MM.1S (cell line): ENCODE measurements at regions not wholly inside any gene's neighbourhood (a gene's known extent, or its start where the extent isn't known, plus 50 kb on each side); places are given as distances from the start of the nearest gene placed in this dataset.

ENCODE experiments used
- DNase-seq: peaks from one replicate; pipeline ENCODE4 v3.0.0-alpha.2; 2015
- H2AFZ ChIP-seq: fragments of 300-600 bp; sonication (generic); 2 replicates; pipeline ENCODE4 v1.6.0; 2016; ENCODE audit warnings: antibody characterized with exemption, low read length
- H3F3A ChIP-seq: fragments of 300-600 bp; sonication (generic); 2 replicates; pipeline ENCODE4 v1.6.1; 2016; ENCODE audit warnings: mild to moderate bottlenecking, antibody characterized with exemption, low read length, moderate library complexity, mixed read lengths; ENCODE audit not compliant: insufficient read depth
- H3K27ac ChIP-seq: fragments of 300-600 bp; sonication (generic); 2 replicates; pipeline ENCODE4 v1.5.1; 2016; ENCODE audit warnings: mild to moderate bottlenecking, low read length
- H3K27me3 ChIP-seq: fragments of 300-600 bp; sonication (generic); replicated peaks from 2 replicates; pipeline ENCODE4 v1.6.0; 2016; ENCODE audit warnings: low read length; ENCODE audit not compliant: insufficient read depth
- H3K36me3 ChIP-seq: fragments of 300-600 bp; sonication (generic); replicated peaks from 2 replicates; pipeline ENCODE4 v1.6.1; 2016; ENCODE audit warnings: mild to moderate bottlenecking, low read length, mixed read lengths; ENCODE audit not compliant: insufficient read depth
- H3K4me1 ChIP-seq: fragments of 300-600 bp; sonication (generic); 2 replicates; pipeline ENCODE4 v1.6.1; 2016; ENCODE audit warnings: low read length, mixed read lengths
- H3K4me2 ChIP-seq: fragments of 300-600 bp; sonication (generic); 2 replicates; pipeline ENCODE4 v1.6.0; 2016; ENCODE audit warnings: low read depth, low read length
- H3K4me3 ChIP-seq: fragments of 300-600 bp; sonication (generic); 2 replicates; pipeline ENCODE4 v1.5.1; 2016; ENCODE audit warnings: low read length, mixed read lengths
- H3K79me2 ChIP-seq: fragments of 300-600 bp; sonication (generic); 2 replicates; pipeline ENCODE4 v1.6.1; 2016; ENCODE audit warnings: mixed run types, low read length, mixed read lengths
- H3K9ac ChIP-seq: fragments of 300-600 bp; sonication (generic); 2 replicates; pipeline ENCODE4 v1.6.1; 2016; ENCODE audit warnings: low read length, mixed read lengths
- H3K9me2 ChIP-seq: fragments of 300-600 bp; sonication (generic); replicated peaks from 2 replicates; pipeline ENCODE4 v1.6.1; 2016; ENCODE audit warnings: mild to moderate bottlenecking, low read length, mixed read lengths; ENCODE audit not compliant: insufficient read depth
- H3K9me3 ChIP-seq: fragments of 300-600 bp; sonication (generic); replicated peaks from 2 replicates; pipeline ENCODE4 v1.6.1; 2016; ENCODE audit warnings: mild to moderate bottlenecking, low read length, mixed read lengths; ENCODE audit not compliant: insufficient read depth
- H4K20me1 ChIP-seq: fragments of 300-600 bp; sonication (generic); 2 replicates; pipeline ENCODE4 v1.6.1; 2016; ENCODE audit warnings: mild to moderate bottlenecking, low read length, moderate library complexity, mixed read lengths; ENCODE audit not compliant: insufficient read depth
- CTCF ChIP-seq: fragments of 300-600 bp; sonication (generic); IDR thresholded peaks from 2 replicates; pipeline ENCODE4 v1.5.1; 2016; ENCODE audit warnings: antibody characterized with exemption, low read length, mixed read lengths
- EZH2 ChIP-seq: fragments of 300-600 bp; sonication (generic); optimal IDR thresholded peaks from 2 replicates; pipeline ENCODE3; 2017; ENCODE audit warnings: low read depth, mild to moderate bottlenecking, antibody characterized with exemption, low read length, mixed read lengths
- EZH2phosphoT487 ChIP-seq: fragments of 300-600 bp; sonication (generic); IDR thresholded peaks from 2 replicates; pipeline ENCODE4 v1.6.1; 2018; ENCODE audit warnings: antibody characterized with exemption, low read length

DNA sequence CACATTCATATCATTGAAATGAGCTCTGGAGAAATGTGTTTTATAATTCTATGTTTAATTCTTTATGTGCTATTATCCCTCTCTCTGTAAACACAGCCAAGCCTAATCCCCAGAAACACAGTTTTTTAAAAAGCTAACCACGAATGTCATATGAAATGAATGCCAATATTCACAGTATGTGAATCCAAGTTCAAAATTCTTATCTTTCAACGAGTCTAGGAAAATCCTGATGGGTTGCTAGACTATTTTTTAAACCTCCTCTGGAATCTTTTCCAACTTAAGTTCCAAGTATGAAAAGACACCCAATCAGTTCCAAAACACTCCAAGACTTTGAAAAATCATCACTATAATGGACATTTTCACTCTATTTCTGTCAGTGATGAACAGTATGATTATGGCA is 689.3 kb downstream of the HACE1 start:
- H3K4me2 ChIP-seq = no peak overlapping the region
- no peaks in the 10 kb centered on the region for H4K20me1 ChIP-seq
- H3K79me2 ChIP-seq = no peaks in the 10 kb centered on the region
- H3K9me3 ChIP-seq = no peaks in the 10 kb centered on the region
- TF ChIP-seq CTCF (no peak), EZH2 (no peak), EZH2phosphoT487 (no peak)
- H3K9ac ChIP-seq = no peak overlapping the region
- no peaks in the 10 kb centered on the region for H3K27me3 ChIP-seq
- no peaks in the 10 kb centered on the region for H3K9me2 ChIP-seq
- H3K4me3 ChIP-seq = no peak overlapping the region
- H3K4me1 ChIP-seq = no peaks in the 10 kb centered on the region
- no peak for DNase-seq
- no peak overlapping the region for H2AFZ ChIP-seq
- H3K36me3 ChIP-seq = no peaks in the 10 kb centered on the region
- no peak overlapping the region for H3K27ac ChIP-seq
- no peaks in the 10 kb centered on the region for H3F3A ChIP-seq

- H3K9me3 ChIP-seq = no peaks in the 10 kb centered on the region
- H3K4me1 ChIP-seq = no peaks in the 10 kb centered on the region
- H3K4me2 ChIP-seq = no peak overlapping the region
- no peak overlapping the region for H2AFZ ChIP-seq
- no peak overlapping the region for H3K4me3 ChIP-seq
- H3K79me2 ChIP-seq = no peaks in the 10 kb centered on the region
- H3K27me3 ChIP-seq = no peaks in the 10 kb centered on the region
- no peak for DNase-seq
- H3K27ac ChIP-seq = no peak overlapping the region
- no peaks in the 10 kb centered on the region for H3K9me2 ChIP-seq
- TF ChIP-seq EZH2phosphoT487 = no peak
- TF ChIP-seq CTCF = no peak
- no peak for TF ChIP-seq EZH2
- H3K36me3 ChIP-seq = no peaks in the 10 kb centered on the region
- H4K20me1 ChIP-seq = no peaks in the 10 kb centered on the region
- no peaks in the 10 kb centered on the region for H3F3A ChIP-seq
- H3K9ac ChIP-seq = no peak overlapping the region
Observed at GRCh38 chr6:104166055-104166668, 693.6 kb downstream of the HACE1 start.

DNA sequence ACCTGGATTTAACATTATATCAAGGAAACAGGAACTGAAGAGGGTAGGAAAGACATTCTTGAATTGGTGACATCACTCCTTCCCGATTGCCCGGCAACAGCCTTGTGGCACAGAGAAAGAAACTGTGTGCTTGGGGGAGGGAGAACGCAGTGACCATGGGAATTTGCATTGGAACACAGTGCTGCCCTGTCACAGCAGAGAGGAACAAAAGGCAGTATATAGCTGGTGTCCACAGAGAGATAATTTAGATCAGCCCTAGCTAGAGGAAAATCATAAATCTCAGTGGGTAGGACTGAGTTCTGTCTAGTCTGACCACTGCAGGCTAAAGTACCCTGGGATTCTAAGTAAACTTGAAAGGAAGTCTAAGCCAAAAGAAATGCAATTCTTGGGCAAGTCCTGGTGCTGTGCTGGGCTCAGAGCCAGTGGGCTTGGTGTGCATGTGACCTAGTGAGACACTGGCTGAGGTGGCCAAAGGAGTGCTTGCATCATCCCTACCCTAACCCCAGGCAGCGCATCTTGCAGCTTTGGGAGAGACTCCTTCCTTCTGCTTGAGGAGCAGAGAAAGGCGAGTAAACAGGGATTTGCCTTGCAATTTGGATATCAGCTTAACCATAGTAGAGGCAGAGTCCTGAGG is 697.6 kb downstream of the HACE1 start:
- Histone ChIP-seq H3K9me2 (no peaks in the 10 kb centered on the region), H3K9me3 (no peaks in the 10 kb centered on the region), H3K4me2 (no peak overlapping the region), H3K27ac (no peak overlapping the region), H3K27me3 (no peaks in the 10 kb centered on the region), H3K79me2 (no peaks in the 10 kb centered on the region), H3K4me1 (peaks cover 16% of the 10 kb centered on the region; the same call in 1 of the 2 replicates), H3K9ac (no peak overlapping the region), H3F3A (no peaks in the 10 kb centered on the region), H2AFZ (no peak overlapping the region), H3K36me3 (no peaks in the 10 kb centered on the region), H4K20me1 (no peaks in the 10 kb centered on the region), H3K4me3 (no peak overlapping the region)
- DNase-seq = no peak
- no peak for TF ChIP-seq EZH2
- TF ChIP-seq CTCF = no peak
